Astrocyte (in vitro differentiated cells and primary cell): ENCODE measurements at regions not wholly inside any gene's neighbourhood (a gene's known extent, or its start where the extent isn't known, plus 50 kb on each side); places are given as distances from the start of the nearest gene placed in this dataset.

Experiments
- DNase-seq: peaks from one replicate; pipeline ENCODE4 v3.0.0-alpha.2; 2010; ENCODE audit warnings: low read depth
- FAIRE-seq: peaks from 2 replicates; lab custom pipeline; 2011; peaks lifted over from hg19 to GRCh38; lab: Jason Lieb, UNC
- H2AFZ ChIP-seq: 2 replicates; pipeline ENCODE4 v1.6.0; 2012; ENCODE audit warnings: low read depth, low read length, inconsistent platforms
- H3K27ac ChIP-seq: 2 replicates; pipeline ENCODE4 v1.5.1; 2011; ENCODE audit warnings: low read depth, low read length, inconsistent platforms
- H3K27me3 ChIP-seq: 2 replicates; pipeline ENCODE4 v1.6.0; 2011; ENCODE audit warnings: low read length, inconsistent platforms; ENCODE audit not compliant: insufficient read depth
- H3K36me3 ChIP-seq: 2 replicates; pipeline ENCODE4 v1.5.1; 2011; ENCODE audit warnings: low read length, inconsistent platforms; ENCODE audit not compliant: insufficient read depth
- H3K4me1 ChIP-seq: 2 replicates; pipeline ENCODE4 v1.5.1; 2011; ENCODE audit warnings: low read length, inconsistent platforms; ENCODE audit not compliant: insufficient read depth
- H3K4me2 ChIP-seq: 2 replicates; pipeline ENCODE4 v1.6.0; 2012; ENCODE audit warnings: low read length, inconsistent platforms
- H3K4me3 ChIP-seq: 2 replicates; pipeline ENCODE4 v1.5.1; 2011; ENCODE audit warnings: low read depth, mild to moderate bottlenecking, low read length, inconsistent platforms; ENCODE audit not compliant: insufficient read depth
- H3K79me2 ChIP-seq: 2 replicates; pipeline ENCODE4 v1.6.0; 2012; ENCODE audit warnings: mild to moderate bottlenecking, low read length, inconsistent platforms; ENCODE audit not compliant: insufficient read depth
- H3K9ac ChIP-seq: 2 replicates; pipeline ENCODE4 v1.6.0; 2012; ENCODE audit warnings: mild to moderate bottlenecking, low read length, inconsistent platforms
- H3K9me3 ChIP-seq: 2 replicates; pipeline ENCODE4 v1.5.1; 2012; ENCODE audit warnings: low read depth, mild to moderate bottlenecking, low read length, inconsistent platforms; ENCODE audit not compliant: insufficient read depth
- H4K20me1 ChIP-seq: 2 replicates; pipeline ENCODE4 v1.6.0; 2012; ENCODE audit warnings: low read length, inconsistent platforms; ENCODE audit not compliant: insufficient read depth
- H3K27ac Mint-ChIP-seq: one replicate; pipeline ENCODE4 v1.8.0; 2021; ENCODE audit warnings: mild to moderate bottlenecking, mixed read lengths; ENCODE audit not compliant: unreplicated experiment
- H3K27me3 Mint-ChIP-seq: one replicate; pipeline ENCODE4 v1.8.0; 2021; ENCODE audit warnings: low read depth, mixed read lengths; ENCODE audit not compliant: unreplicated experiment
- H3K36me3 Mint-ChIP-seq: one replicate; pipeline ENCODE4 v1.8.0; 2021; ENCODE audit warnings: low read depth, mixed read lengths; ENCODE audit not compliant: unreplicated experiment
- H3K4me1 Mint-ChIP-seq: one replicate; pipeline ENCODE4 v1.8.0; 2021; ENCODE audit warnings: low read depth, mixed read lengths; ENCODE audit not compliant: unreplicated experiment
- H3K4me3 Mint-ChIP-seq: one replicate; pipeline ENCODE4 v1.8.0; 2021; ENCODE audit warnings: mild to moderate bottlenecking, moderate library complexity, mixed read lengths; ENCODE audit not compliant: unreplicated experiment
- H3K9me3 Mint-ChIP-seq: one replicate; pipeline ENCODE4 v1.8.0; 2021; ENCODE audit warnings: mild to moderate bottlenecking, mixed read lengths; ENCODE audit not compliant: unreplicated experiment
- CTCF ChIP-seq: IDR thresholded peaks from 2 replicates; pipeline ENCODE4 v1.5.1; 2011; ENCODE audit warnings: low read depth, mild to moderate bottlenecking, inconsistent platforms, low read length, moderate library complexity; ENCODE audit not compliant: insufficient read depth
- EZH2 ChIP-seq: IDR thresholded peaks from 2 replicates; pipeline ENCODE4 v1.6.1; 2012; ENCODE audit warnings: mild to moderate bottlenecking, low read length, inconsistent platforms; ENCODE audit not compliant: insufficient read depth

- no peak overlapping the region for H3K4me3 ChIP-seq
- peaks cover 8% of the 10 kb centered on the region for H3K9me3 Mint-ChIP-seq
- H3K27ac Mint-ChIP-seq: no peak overlapping the region
- no peak overlapping the region for H2AFZ ChIP-seq
- no peaks in the 10 kb centered on the region for H3K79me2 ChIP-seq
- H3K4me1 ChIP-seq: no peaks in the 10 kb centered on the region
- H3K27ac ChIP-seq: no peak overlapping the region
- no peak overlapping the region for H3K9ac ChIP-seq
- H3K36me3 ChIP-seq: no peaks in the 10 kb centered on the region
- H4K20me1 ChIP-seq: no peaks in the 10 kb centered on the region
- no peaks in the 10 kb centered on the region for H3K36me3 Mint-ChIP-seq
- H3K9me3 ChIP-seq: peaks cover 10% of the 10 kb centered on the region
- H3K27me3 ChIP-seq: no peaks in the 10 kb centered on the region
- DNase-seq: no peak
- no peak for TF ChIP-seq CTCF
- no peak for TF ChIP-seq EZH2
- H3K4me3 Mint-ChIP-seq: no peak overlapping the region
- peaks cover 54% of the 10 kb centered on the region for H3K27me3 Mint-ChIP-seq
- FAIRE-seq: no peak
- H3K4me1 Mint-ChIP-seq: no peaks in the 10 kb centered on the region
- no peak overlapping the region for H3K4me2 ChIP-seq
These were observed 297.2 kb downstream of the ADGRD1 start for GRCh38 chr12:131250951-131251315.

GRCh38 chr12:131251336-131252101 is 297.8 kb downstream of the ADGRD1 start:
- H3K9me3 Mint-ChIP-seq: peaks cover 13% of the 10 kb centered on the region
- Histone ChIP-seq H3K4me3 (no peak overlapping the region), H4K20me1 (no peaks in the 10 kb centered on the region), H3K9ac (no peak overlapping the region), H3K36me3 (no peaks in the 10 kb centered on the region), H2AFZ (no peak overlapping the region), H3K27me3 (no peaks in the 10 kb centered on the region), H3K4me2 (no peak overlapping the region), H3K4me1 (no peaks in the 10 kb centered on the region), H3K27ac (no peak overlapping the region), H3K9me3 (peaks cover 10% of the 10 kb centered on the region), H3K79me2 (no peaks in the 10 kb centered on the region)
- no peak overlapping the region for H3K4me3 Mint-ChIP-seq
- no peaks in the 10 kb centered on the region for H3K4me1 Mint-ChIP-seq
- no peak overlapping the region for H3K27ac Mint-ChIP-seq
- no peaks in the 10 kb centered on the region for H3K36me3 Mint-ChIP-seq
- FAIRE-seq (no peak), DNase-seq (no peak)
- TF ChIP-seq EZH2 (no peak), CTCF (no peak)
- H3K27me3 Mint-ChIP-seq: peaks cover 51% of the 10 kb centered on the region

- Mint-ChIP-seq H3K4me1 (no peaks in the 10 kb centered on the region), H3K27me3 (peaks cover 40% of the 10 kb centered on the region), H3K27ac (no peak overlapping the region), H3K4me3 (no peak overlapping the region), H3K36me3 (no peaks in the 10 kb centered on the region), H3K9me3 (peaks cover 17% of the 10 kb centered on the region)
- Histone ChIP-seq H3K9me3 (peaks cover 10% of the 10 kb centered on the region), H3K27ac (no peak overlapping the region), H3K36me3 (no peaks in the 10 kb centered on the region), H3K4me2 (no peak overlapping the region), H3K4me1 (no peaks in the 10 kb centered on the region), H3K27me3 (no peaks in the 10 kb centered on the region), H3K79me2 (no peaks in the 10 kb centered on the region), H3K9ac (no peak overlapping the region), H4K20me1 (no peaks in the 10 kb centered on the region), H2AFZ (no peak overlapping the region), H3K4me3 (no peak overlapping the region)
- FAIRE-seq: no peak
- TF ChIP-seq EZH2: no peak
- no peak for TF ChIP-seq CTCF
- DNase-seq: no peak
These were observed 299.8 kb downstream of the ADGRD1 start for GRCh38 chr12:131253376-131254026.
